NB4 (cell line): ENCODE measurements at regions not wholly inside any gene's neighbourhood (a gene's known extent, or its start where the extent isn't known, plus 50 kb on each side); places are given as distances from the start of the nearest gene placed in this dataset.
"Not testable (repeated sequence)": the region's sequence is repeated elsewhere in the genome, so short reads cannot be mapped to it uniquely, and the experiment has no call there.

ENCODE experiments used
- MYC ChIP-seq: IDR thresholded peaks from 2 replicates; pipeline ENCODE4 v1.6.1; 2011; ENCODE audit warnings: low read depth, low read length
- POLR2A ChIP-seq: IDR thresholded peaks from 2 replicates; pipeline ENCODE4 v1.6.1; 2011; ENCODE audit warnings: mild to moderate bottlenecking; ENCODE audit not compliant: insufficient read length; ENCODE audit errors: extremely low read depth
- TF ChIP-seq, protein P1 (sequence below): IDR thresholded peaks from one replicate; pipeline ENCODE4 v1.5.1; 2012; ENCODE audit warnings: low read depth, low read length

DNA sequence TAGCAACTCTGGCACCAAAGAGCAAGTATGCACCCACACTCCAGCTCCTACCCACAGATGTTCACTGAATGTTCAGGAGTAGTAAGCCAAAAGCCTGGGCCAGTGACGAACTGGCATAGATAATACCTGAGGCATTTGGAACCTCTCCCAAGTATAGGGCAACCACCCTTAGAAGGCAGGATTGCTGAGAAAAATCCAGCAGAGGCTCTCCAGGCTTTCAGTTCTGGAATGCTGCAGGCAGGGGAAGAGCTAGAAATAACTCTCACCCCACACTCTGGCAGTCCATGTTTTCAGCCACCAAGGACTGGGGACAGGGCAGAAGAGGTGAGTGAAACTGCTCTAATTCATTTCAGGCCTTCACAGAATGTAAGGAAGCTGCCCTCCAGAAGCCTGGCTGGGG lies 90.3 kb downstream of the SYT15B start:
- TF ChIP-seq, protein P1, sequence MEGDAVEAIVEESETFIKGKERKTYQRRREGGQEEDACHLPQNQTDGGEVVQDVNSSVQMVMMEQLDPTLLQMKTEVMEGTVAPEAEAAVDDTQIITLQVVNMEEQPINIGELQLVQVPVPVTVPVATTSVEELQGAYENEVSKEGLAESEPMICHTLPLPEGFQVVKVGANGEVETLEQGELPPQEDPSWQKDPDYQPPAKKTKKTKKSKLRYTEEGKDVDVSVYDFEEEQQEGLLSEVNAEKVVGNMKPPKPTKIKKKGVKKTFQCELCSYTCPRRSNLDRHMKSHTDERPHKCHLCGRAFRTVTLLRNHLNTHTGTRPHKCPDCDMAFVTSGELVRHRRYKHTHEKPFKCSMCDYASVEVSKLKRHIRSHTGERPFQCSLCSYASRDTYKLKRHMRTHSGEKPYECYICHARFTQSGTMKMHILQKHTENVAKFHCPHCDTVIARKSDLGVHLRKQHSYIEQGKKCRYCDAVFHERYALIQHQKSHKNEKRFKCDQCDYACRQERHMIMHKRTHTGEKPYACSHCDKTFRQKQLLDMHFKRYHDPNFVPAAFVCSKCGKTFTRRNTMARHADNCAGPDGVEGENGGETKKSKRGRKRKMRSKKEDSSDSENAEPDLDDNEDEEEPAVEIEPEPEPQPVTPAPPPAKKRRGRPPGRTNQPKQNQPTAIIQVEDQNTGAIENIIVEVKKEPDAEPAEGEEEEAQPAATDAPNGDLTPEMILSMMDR: not testable (repeated sequence)
- TF ChIP-seq POLR2A, MYC: not testable (repeated sequence)
